H1 (cell line): ENCODE measurements at regions not wholly inside any gene's neighbourhood (a gene's known extent, or its start where the extent isn't known, plus 50 kb on each side); places are given as distances from the start of the nearest gene placed in this dataset.
A peak's percentile ranks its signal among the peaks of the same experiment; 100 is the strongest.

Experiments used
- CTCF ChIP-seq, 3 experiments: IDR thresholded peaks; 1 replicate in 2 of 3; 2 replicates in 1 of 3; pipeline versions ENCODE4 v1.5.1 to v1.6.1; 2011; ENCODE audit warnings: low read length in 3 of 3, mild to moderate bottlenecking in 3 of 3, inconsistent platforms in 2 of 3, low read depth in 1 of 3, moderate library complexity in 1 of 3; ENCODE audit not compliant: insufficient read depth in 1 of 3; ENCODE audit errors: control extremely low read depth in 1 of 3
- EZH2 ChIP-seq: fragments of 200-600 bp; sonication (generic); IDR thresholded peaks from 2 replicates; pipeline ENCODE4 v1.7.1; 2012; ENCODE audit warnings: low read depth, mild to moderate bottlenecking, moderate library complexity, low read length, inconsistent platforms; ENCODE audit not compliant: severe bottlenecking
- SIRT6 ChIP-seq: IDR thresholded peaks from one replicate; pipeline ENCODE4 v1.7.1; 2012; ENCODE audit warnings: low read length, inconsistent platforms
- TF ChIP-seq, protein P1 (sequence below): fragments of 300-600 bp; sonication (generic); IDR thresholded peaks from 2 replicates; pipeline ENCODE4 v1.7.1; 2012; ENCODE audit warnings: low read length, moderate library complexity, mild to moderate bottlenecking, inconsistent platforms; ENCODE audit not compliant: insufficient replicate concordance
- TF ChIP-seq, protein P2 (sequence below): IDR thresholded peaks from 2 replicates; pipeline ENCODE4 v1.6.1; 2011; ENCODE audit warnings: low read length, improper control_type of control experiment

- TF ChIP-seq, protein P1, sequence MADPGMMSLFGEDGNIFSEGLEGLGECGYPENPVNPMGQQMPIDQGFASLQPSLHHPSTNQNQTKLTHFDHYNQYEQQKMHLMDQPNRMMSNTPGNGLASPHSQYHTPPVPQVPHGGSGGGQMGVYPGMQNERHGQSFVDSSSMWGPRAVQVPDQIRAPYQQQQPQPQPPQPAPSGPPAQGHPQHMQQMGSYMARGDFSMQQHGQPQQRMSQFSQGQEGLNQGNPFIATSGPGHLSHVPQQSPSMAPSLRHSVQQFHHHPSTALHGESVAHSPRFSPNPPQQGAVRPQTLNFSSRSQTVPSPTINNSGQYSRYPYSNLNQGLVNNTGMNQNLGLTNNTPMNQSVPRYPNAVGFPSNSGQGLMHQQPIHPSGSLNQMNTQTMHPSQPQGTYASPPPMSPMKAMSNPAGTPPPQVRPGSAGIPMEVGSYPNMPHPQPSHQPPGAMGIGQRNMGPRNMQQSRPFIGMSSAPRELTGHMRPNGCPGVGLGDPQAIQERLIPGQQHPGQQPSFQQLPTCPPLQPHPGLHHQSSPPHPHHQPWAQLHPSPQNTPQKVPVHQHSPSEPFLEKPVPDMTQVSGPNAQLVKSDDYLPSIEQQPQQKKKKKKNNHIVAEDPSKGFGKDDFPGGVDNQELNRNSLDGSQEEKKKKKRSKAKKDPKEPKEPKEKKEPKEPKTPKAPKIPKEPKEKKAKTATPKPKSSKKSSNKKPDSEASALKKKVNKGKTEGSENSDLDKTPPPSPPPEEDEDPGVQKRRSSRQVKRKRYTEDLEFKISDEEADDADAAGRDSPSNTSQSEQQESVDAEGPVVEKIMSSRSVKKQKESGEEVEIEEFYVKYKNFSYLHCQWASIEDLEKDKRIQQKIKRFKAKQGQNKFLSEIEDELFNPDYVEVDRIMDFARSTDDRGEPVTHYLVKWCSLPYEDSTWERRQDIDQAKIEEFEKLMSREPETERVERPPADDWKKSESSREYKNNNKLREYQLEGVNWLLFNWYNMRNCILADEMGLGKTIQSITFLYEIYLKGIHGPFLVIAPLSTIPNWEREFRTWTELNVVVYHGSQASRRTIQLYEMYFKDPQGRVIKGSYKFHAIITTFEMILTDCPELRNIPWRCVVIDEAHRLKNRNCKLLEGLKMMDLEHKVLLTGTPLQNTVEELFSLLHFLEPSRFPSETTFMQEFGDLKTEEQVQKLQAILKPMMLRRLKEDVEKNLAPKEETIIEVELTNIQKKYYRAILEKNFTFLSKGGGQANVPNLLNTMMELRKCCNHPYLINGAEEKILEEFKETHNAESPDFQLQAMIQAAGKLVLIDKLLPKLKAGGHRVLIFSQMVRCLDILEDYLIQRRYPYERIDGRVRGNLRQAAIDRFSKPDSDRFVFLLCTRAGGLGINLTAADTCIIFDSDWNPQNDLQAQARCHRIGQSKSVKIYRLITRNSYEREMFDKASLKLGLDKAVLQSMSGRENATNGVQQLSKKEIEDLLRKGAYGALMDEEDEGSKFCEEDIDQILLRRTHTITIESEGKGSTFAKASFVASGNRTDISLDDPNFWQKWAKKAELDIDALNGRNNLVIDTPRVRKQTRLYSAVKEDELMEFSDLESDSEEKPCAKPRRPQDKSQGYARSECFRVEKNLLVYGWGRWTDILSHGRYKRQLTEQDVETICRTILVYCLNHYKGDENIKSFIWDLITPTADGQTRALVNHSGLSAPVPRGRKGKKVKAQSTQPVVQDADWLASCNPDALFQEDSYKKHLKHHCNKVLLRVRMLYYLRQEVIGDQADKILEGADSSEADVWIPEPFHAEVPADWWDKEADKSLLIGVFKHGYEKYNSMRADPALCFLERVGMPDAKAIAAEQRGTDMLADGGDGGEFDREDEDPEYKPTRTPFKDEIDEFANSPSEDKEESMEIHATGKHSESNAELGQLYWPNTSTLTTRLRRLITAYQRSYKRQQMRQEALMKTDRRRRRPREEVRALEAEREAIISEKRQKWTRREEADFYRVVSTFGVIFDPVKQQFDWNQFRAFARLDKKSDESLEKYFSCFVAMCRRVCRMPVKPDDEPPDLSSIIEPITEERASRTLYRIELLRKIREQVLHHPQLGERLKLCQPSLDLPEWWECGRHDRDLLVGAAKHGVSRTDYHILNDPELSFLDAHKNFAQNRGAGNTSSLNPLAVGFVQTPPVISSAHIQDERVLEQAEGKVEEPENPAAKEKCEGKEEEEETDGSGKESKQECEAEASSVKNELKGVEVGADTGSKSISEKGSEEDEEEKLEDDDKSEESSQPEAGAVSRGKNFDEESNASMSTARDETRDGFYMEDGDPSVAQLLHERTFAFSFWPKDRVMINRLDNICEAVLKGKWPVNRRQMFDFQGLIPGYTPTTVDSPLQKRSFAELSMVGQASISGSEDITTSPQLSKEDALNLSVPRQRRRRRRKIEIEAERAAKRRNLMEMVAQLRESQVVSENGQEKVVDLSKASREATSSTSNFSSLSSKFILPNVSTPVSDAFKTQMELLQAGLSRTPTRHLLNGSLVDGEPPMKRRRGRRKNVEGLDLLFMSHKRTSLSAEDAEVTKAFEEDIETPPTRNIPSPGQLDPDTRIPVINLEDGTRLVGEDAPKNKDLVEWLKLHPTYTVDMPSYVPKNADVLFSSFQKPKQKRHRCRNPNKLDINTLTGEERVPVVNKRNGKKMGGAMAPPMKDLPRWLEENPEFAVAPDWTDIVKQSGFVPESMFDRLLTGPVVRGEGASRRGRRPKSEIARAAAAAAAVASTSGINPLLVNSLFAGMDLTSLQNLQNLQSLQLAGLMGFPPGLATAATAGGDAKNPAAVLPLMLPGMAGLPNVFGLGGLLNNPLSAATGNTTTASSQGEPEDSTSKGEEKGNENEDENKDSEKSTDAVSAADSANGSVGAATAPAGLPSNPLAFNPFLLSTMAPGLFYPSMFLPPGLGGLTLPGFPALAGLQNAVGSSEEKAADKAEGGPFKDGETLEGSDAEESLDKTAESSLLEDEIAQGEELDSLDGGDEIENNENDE, result peak; percentile 36
- TF ChIP-seq, protein P2, sequence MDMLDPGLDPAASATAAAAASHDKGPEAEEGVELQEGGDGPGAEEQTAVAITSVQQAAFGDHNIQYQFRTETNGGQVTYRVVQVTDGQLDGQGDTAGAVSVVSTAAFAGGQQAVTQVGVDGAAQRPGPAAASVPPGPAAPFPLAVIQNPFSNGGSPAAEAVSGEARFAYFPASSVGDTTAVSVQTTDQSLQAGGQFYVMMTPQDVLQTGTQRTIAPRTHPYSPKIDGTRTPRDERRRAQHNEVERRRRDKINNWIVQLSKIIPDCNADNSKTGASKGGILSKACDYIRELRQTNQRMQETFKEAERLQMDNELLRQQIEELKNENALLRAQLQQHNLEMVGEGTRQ, result peak; percentile 21; the same call in 1 of the 2 replicates
- TF ChIP-seq EZH2 (no peak), CTCF (IDR thresholded peaks at IDR 0.05; ENCODE audit: control extremely low read depth in 1 of 3, insufficient read depth in 1 of 3, low read depth in 1 of 3, low read length in 3 of 3) (no peak), SIRT6 (no peak)
These were observed 105.2 kb upstream of the ATF7IP start (continued) for GRCh38 chr12:14260011-14260993.
